HCT116 (cell line): ENCODE measurements at regions not wholly inside any gene's neighbourhood (a gene's known extent, or its start where the extent isn't known, plus 50 kb on each side); places are given as distances from the start of the nearest gene placed in this dataset.

Experiments
- ATAC-seq: fragments of 200-7000 bp; cut with Tn5 transposase; 2 replicates; pipeline ENCODE4 v1.9.1; 2020; ENCODE audit warnings: mild to moderate bottlenecking, moderate library complexity
- BruUV-seq: library from RNA; stranded (reverse); fragments of 400-500 nt; replicated peaks from 2 replicates; lab custom pipeline; 2021; lab: Mats Ljungman, UMichigan
- CTCF ChIA-PET: fragments of 300-600 bp; sonication (Branson Sonifier 250); formaldehyde crosslinking; loops from one replicate; lab custom pipeline; 2021; ENCODE audit warnings: antibody characterized with exemption; lab: Charles Lee
- POLR2A ChIA-PET: fragments of 300-600, 350-600 bp; sonication (Branson Sonifier 250); formaldehyde crosslinking; loops from one replicate; lab custom pipeline; 2021; ENCODE audit warnings: antibody characterized with exemption; lab: Charles Lee
- RAD21 ChIA-PET, 2 experiments: fragments of 300-600 bp; sonication (Branson Sonifier 250); formaldehyde crosslinking; loops; one replicate each; lab custom pipeline; 2023; ENCODE audit warnings: low total read pairs in 2 of 2; ENCODE audit not compliant: uncharacterized antibody in 2 of 2, unreplicated experiment in 2 of 2, low non-redundant PET in 1 of 2; lab: Charles Lee
- DNase-seq: peaks from one replicate; pipeline ENCODE4 v3.0.0-alpha.2; 2010; ENCODE audit warnings: low read depth, low spot score
- H2AFZ ChIP-seq: fragments of 200-600 bp; shearing (Covaris generic), sonication (generic); 2 replicates; pipeline ENCODE4 v1.6.1; 2017; ENCODE audit warnings: low read depth, mixed run types, mixed read lengths, antibody characterized with exemption, low read length; ENCODE audit not compliant: poor library complexity, severe bottlenecking
- H3K27ac ChIP-seq: 2 replicates; pipeline ENCODE4 v1.5.1; 2012; ENCODE audit warnings: low read depth, low read length
- H3K27me3 ChIP-seq: fragments of 200-600 bp; sonication (generic); 2 replicates; pipeline ENCODE4 v1.6.1; 2016; ENCODE audit warnings: mixed run types, low read length, mixed read lengths; ENCODE audit not compliant: insufficient read depth
- H3K36me3 ChIP-seq, 2 experiments: fragments of 200-500 bp in 1 of 2; fragments of 200-600 bp in 1 of 2; sonication (Bioruptor generic) in 1 of 2; sonication (generic) in 1 of 2; 2 replicates each; pipeline versions ENCODE4 v1.5.1 to v1.6.1; 2014 to 2016; ENCODE audit warnings: low read length in 2 of 2, inconsistent platforms in 1 of 2, mixed read lengths in 1 of 2, mixed run types in 1 of 2; ENCODE audit not compliant: insufficient read depth in 2 of 2, control insufficient read depth in 1 of 2
- H3K4me1 ChIP-seq, 2 experiments: fragments of 200-600 bp in 1 of 2; sonication (generic) in 1 of 2; 2 replicates each; pipeline versions ENCODE4 v1.5.1 to v1.6.1; 2012 to 2017; ENCODE audit warnings: low read length in 2 of 2, inconsistent platforms in 1 of 2, mild to moderate bottlenecking in 1 of 2, mixed read lengths in 1 of 2, mixed run types in 1 of 2, moderate library complexity in 1 of 2; ENCODE audit not compliant: insufficient read depth in 2 of 2, control insufficient read depth in 1 of 2
- H3K4me2 ChIP-seq: fragments of 200-600 bp; sonication (generic); 2 replicates; pipeline ENCODE4 v1.6.1; 2017; ENCODE audit warnings: mixed run types, low read length, mixed read lengths
- H3K4me3 ChIP-seq, 2 experiments: fragments of 200-600 bp in 1 of 2; sonication (generic) in 1 of 2; replicated peaks in 1 of 2; 2 replicates each; pipeline ENCODE4 v1.5.1; 2011 to 2016; ENCODE audit warnings: low read length in 2 of 2, control low read depth in 1 of 2, low read depth in 1 of 2, mild to moderate bottlenecking in 1 of 2, mixed read lengths in 1 of 2, mixed run types in 1 of 2
- H3K79me2 ChIP-seq: fragments of 200-600 bp; sonication (generic); 2 replicates; pipeline ENCODE4 v1.6.1; 2017; ENCODE audit warnings: mild to moderate bottlenecking, mixed run types, low read length, moderate library complexity, mixed read lengths; ENCODE audit not compliant: insufficient read depth
- H3K9ac ChIP-seq: fragments of 200-600 bp; sonication (generic); 2 replicates; pipeline ENCODE4 v1.6.1; 2016; ENCODE audit warnings: low read length, mixed read lengths
- H3K9me2 ChIP-seq: fragments of 200-600 bp; sonication (generic), shearing (Covaris generic); 2 replicates; pipeline ENCODE4 v1.6.1; 2017; ENCODE audit warnings: mixed run types, mild to moderate bottlenecking, moderate library complexity; ENCODE audit not compliant: insufficient read depth
- H3K9me3 ChIP-seq, 2 experiments: fragments of 200-500 bp in 1 of 2; fragments of 200-600 bp in 1 of 2; sonication (Bioruptor generic) in 1 of 2; sonication (generic) in 1 of 2; 2 replicates each; pipeline ENCODE4 v1.6.1; 2014 to 2017; ENCODE audit warnings: low read length in 2 of 2, mixed read lengths in 2 of 2, inconsistent platforms in 1 of 2, low read depth in 1 of 2, mild to moderate bottlenecking in 1 of 2, mixed run types in 1 of 2, moderate library complexity in 1 of 2; ENCODE audit not compliant: control insufficient read depth in 1 of 2, insufficient read depth in 1 of 2
- H4K20me1 ChIP-seq: fragments of 200-600 bp; sonication (generic), shearing (Covaris generic); 2 replicates; pipeline ENCODE4 v1.6.1; 2017; ENCODE audit warnings: mixed run types, mild to moderate bottlenecking, moderate library complexity; ENCODE audit not compliant: insufficient read depth
- CBX3 ChIP-seq: IDR thresholded peaks from 2 replicates; pipeline ENCODE4 v1.6.1; 2012; ENCODE audit warnings: low read depth
- EGR1 ChIP-seq: IDR thresholded peaks from 2 replicates; pipeline ENCODE4 v1.6.1; 2012; ENCODE audit warnings: low read depth
- EZH2 ChIP-seq: fragments of 200-600 bp; sonication (generic); IDR thresholded peaks from 2 replicates; pipeline ENCODE4 v1.6.1; 2017; ENCODE audit warnings: antibody characterized with exemption, mixed run types
- FOSL1 ChIP-seq: IDR thresholded peaks from 2 replicates; pipeline ENCODE4 v1.6.1; 2012; ENCODE audit warnings: low read depth
- JUND ChIP-seq: IDR thresholded peaks from 2 replicates; pipeline ENCODE4 v1.6.1; 2012
- POLR2A ChIP-seq: IDR thresholded peaks from 2 replicates; pipeline ENCODE4 v1.7.0; 2011; ENCODE audit warnings: borderline replicate concordance; ENCODE audit not compliant: insufficient read depth, insufficient read length; ENCODE audit errors: extremely low read depth
- POLR2AphosphoS5 ChIP-seq: IDR thresholded peaks from 2 replicates; pipeline ENCODE4 v1.6.1; 2011; ENCODE audit warnings: mild to moderate bottlenecking, low read depth, low read length, moderate library complexity
- SRF ChIP-seq: IDR thresholded peaks from 2 replicates; pipeline ENCODE4 v1.6.1; 2012; ENCODE audit warnings: low read depth
- TCF7L2 ChIP-seq: IDR thresholded peaks from 2 replicates; pipeline ENCODE4 v1.7.0; 2011; ENCODE audit warnings: borderline replicate concordance, inconsistent platforms; ENCODE audit not compliant: insufficient read depth, insufficient read length; ENCODE audit errors: extremely low read depth
- YY1 ChIP-seq: IDR thresholded peaks from 2 replicates; pipeline ENCODE4 v1.6.1; 2011; ENCODE audit warnings: low read length, low read depth, moderate library complexity, mild to moderate bottlenecking; ENCODE audit not compliant: insufficient replicate concordance; ENCODE audit errors: extremely low read depth
- ZNF274 ChIP-seq: fragments of 200-500 bp; sonication (Bioruptor generic); IDR thresholded peaks from 2 replicates; pipeline ENCODE4 v1.6.1; 2014; ENCODE audit warnings: mild to moderate bottlenecking, low read depth, low read length, inconsistent platforms
- intact Hi-C: fragments of 100-400 bp; cut with micrococcal nuclease; formaldehyde crosslinking; loops from 2 replicates; pipeline ENCODE4 v1.10.0; 2022
- TF ChIP-seq, protein P1 (sequence below): IDR thresholded peaks from 2 replicates; pipeline ENCODE4 v1.6.1; 2012
- TF ChIP-seq, protein P2 (sequence below): IDR thresholded peaks from 2 replicates; pipeline ENCODE4 v1.6.1; 2012
- TF ChIP-seq, protein P3 (sequence below): IDR thresholded peaks from 2 replicates; pipeline ENCODE4 v1.6.1; 2012; ENCODE audit warnings: low read depth
- TF ChIP-seq, protein P4 (sequence below), 3 experiments: fragments of 200-600 bp in 1 of 3; sonication (generic) in 1 of 3; IDR thresholded peaks in 2 of 3; conservative IDR thresholded peaks in 1 of 3; 2 replicates each; pipeline ENCODE4 v1.5.1; 2012 to 2017; ENCODE audit warnings: low read depth in 2 of 3, low read length in 2 of 3, antibody characterized with exemption in 1 of 3, borderline replicate concordance in 1 of 3, control low read depth in 1 of 3, mild to moderate bottlenecking in 1 of 3, mixed read lengths in 1 of 3, mixed run types in 1 of 3, moderate library complexity in 1 of 3; ENCODE audit not compliant: insufficient read depth in 1 of 3

DNA sequence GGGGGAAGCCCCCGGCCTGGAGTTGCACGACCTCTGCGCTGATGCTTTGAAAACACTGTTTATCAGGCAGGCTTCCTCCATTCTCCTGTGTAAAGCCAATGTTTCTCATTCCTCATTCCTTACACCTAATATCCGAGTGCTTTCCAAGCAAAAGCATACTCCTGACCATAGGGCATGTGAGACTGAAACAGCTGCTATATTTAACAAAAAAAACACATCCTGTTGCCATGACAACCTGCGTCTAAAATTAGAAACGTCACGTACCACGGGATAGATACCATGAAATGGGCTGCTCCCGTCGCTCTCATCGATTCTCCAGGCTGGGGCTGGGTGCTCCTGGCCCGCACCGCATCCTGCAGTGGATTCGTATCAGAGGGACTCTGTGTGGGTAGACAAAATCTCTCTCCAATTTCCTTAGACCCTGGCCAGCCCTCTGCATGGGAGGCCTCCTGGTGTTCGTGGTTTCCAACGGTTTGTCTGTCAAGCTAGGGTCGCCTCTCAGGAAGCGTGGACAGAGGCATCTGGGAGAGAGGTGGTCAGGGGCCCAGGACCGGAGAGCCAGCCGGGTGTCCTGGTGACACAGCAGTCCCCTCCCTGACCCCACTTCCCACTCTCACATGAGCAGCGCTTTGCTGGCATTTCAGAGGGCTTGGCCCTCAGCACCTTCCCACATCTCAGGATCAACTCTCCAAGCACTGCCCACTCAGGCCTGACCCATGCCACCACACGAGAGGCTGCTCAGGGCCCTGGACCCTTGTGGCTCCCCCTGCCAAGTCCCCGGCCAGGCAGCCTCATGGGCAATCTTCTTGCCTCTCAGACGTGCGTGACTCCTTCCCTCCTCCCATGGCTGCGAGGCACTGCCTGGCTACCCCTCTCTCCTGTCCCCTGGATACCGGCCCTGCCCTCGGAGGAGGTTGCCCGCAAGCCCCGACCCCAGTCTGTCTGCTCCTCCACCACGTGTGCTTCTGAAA lies 268.1 kb downstream of the NDUFA10 start:
- ChIA-PET POLR2A (no interaction called here), CTCF (no interaction called here), RAD21 (no interaction called here)
- no peaks in the 10 kb centered on the region; the same call in 1 of the 2 replicates for H3K27me3 ChIP-seq
- ATAC-seq, result no peak
- no peak for TF ChIP-seq TCF7L2
- no peak for TF ChIP-seq JUND
- TF ChIP-seq, protein P1, sequence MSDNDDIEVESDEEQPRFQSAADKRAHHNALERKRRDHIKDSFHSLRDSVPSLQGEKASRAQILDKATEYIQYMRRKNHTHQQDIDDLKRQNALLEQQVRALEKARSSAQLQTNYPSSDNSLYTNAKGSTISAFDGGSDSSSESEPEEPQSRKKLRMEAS, result no peak
- TF ChIP-seq YY1, result no peak
- TF ChIP-seq, protein P2, sequence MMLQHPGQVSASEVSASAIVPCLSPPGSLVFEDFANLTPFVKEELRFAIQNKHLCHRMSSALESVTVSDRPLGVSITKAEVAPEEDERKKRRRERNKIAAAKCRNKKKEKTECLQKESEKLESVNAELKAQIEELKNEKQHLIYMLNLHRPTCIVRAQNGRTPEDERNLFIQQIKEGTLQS, result no peak
- no peak for TF ChIP-seq POLR2A
- TF ChIP-seq, protein P3, sequence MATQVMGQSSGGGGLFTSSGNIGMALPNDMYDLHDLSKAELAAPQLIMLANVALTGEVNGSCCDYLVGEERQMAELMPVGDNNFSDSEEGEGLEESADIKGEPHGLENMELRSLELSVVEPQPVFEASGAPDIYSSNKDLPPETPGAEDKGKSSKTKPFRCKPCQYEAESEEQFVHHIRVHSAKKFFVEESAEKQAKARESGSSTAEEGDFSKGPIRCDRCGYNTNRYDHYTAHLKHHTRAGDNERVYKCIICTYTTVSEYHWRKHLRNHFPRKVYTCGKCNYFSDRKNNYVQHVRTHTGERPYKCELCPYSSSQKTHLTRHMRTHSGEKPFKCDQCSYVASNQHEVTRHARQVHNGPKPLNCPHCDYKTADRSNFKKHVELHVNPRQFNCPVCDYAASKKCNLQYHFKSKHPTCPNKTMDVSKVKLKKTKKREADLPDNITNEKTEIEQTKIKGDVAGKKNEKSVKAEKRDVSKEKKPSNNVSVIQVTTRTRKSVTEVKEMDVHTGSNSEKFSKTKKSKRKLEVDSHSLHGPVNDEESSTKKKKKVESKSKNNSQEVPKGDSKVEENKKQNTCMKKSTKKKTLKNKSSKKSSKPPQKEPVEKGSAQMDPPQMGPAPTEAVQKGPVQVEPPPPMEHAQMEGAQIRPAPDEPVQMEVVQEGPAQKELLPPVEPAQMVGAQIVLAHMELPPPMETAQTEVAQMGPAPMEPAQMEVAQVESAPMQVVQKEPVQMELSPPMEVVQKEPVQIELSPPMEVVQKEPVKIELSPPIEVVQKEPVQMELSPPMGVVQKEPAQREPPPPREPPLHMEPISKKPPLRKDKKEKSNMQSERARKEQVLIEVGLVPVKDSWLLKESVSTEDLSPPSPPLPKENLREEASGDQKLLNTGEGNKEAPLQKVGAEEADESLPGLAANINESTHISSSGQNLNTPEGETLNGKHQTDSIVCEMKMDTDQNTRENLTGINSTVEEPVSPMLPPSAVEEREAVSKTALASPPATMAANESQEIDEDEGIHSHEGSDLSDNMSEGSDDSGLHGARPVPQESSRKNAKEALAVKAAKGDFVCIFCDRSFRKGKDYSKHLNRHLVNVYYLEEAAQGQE, result no peak
- TF ChIP-seq POLR2AphosphoS5, result no peak
- TF ChIP-seq FOSL1, result no peak
- TF ChIP-seq EGR1, result no peak
- no peak for TF ChIP-seq EZH2
- TF ChIP-seq, protein P4, sequence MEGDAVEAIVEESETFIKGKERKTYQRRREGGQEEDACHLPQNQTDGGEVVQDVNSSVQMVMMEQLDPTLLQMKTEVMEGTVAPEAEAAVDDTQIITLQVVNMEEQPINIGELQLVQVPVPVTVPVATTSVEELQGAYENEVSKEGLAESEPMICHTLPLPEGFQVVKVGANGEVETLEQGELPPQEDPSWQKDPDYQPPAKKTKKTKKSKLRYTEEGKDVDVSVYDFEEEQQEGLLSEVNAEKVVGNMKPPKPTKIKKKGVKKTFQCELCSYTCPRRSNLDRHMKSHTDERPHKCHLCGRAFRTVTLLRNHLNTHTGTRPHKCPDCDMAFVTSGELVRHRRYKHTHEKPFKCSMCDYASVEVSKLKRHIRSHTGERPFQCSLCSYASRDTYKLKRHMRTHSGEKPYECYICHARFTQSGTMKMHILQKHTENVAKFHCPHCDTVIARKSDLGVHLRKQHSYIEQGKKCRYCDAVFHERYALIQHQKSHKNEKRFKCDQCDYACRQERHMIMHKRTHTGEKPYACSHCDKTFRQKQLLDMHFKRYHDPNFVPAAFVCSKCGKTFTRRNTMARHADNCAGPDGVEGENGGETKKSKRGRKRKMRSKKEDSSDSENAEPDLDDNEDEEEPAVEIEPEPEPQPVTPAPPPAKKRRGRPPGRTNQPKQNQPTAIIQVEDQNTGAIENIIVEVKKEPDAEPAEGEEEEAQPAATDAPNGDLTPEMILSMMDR (IDR thresholded peaks at IDR 0.05 in 2 of 3, conservative IDR thresholded peaks at IDR 0.05 in 1 of 3; ENCODE audit: borderline replicate concordance in 1 of 3, insufficient read depth in 1 of 3, low read depth in 2 of 3, low read length in 2 of 3), result no peak
- no peak for TF ChIP-seq SRF
- TF ChIP-seq CBX3, result no peak
- TF ChIP-seq ZNF274, result no peak
- no peaks in the 10 kb centered on the region for H3K79me2 ChIP-seq
- H3K9ac ChIP-seq, result no peak overlapping the region
- H3K4me1 ChIP-seq, result peaks cover 0 to 9% of the 10 kb centered on the region in 2 experiments; a peak in 3 of 4 replicates
- H3K9me3 ChIP-seq, result peaks cover 0 to 7% of the 10 kb centered on the region in 2 experiments; a peak in 1 of 4 replicates
- no peak for DNase-seq
- no peak overlapping the region for H3K4me3 ChIP-seq
- no peaks in the 10 kb centered on the region for H4K20me1 ChIP-seq
- H2AFZ ChIP-seq, result no peak overlapping the region
- H3K9me2 ChIP-seq, result no peaks in the 10 kb centered on the region
- no peak overlapping the region for H3K27ac ChIP-seq
- H3K36me3 ChIP-seq, result no peaks in the 10 kb centered on the region
- no TSS peak for BruUV-seq
- no peak overlapping the region for H3K4me2 ChIP-seq
- intact Hi-C loops, result no loop called here
